ENCODE measurements at regions not wholly inside any gene's neighbourhood (a gene's known extent, or its start where the extent isn't known, plus 50 kb on each side); places are given as distances from the start of the nearest gene placed in this dataset.

- no peaks in the 10 kb centered on the region for H3K4me1 ChIP-seq (ENCODE audit: insufficient read depth, low read length)
- POLR2A ChIA-PET = no interaction called here
- H4K20me1 ChIP-seq (ENCODE audit: insufficient read depth, low read length) = no peaks in the 10 kb centered on the region
- no peaks in the 10 kb centered on the region for H3K9me3 ChIP-seq (ENCODE audit: low read length)
- H3K79me2 ChIP-seq (ENCODE audit: insufficient read depth, low read length) = no peaks in the 10 kb centered on the region
- CTCF ChIA-PET (ENCODE audit: low intra/inter-chr PET ratio, low total read pairs) = no interaction called here
- H3K27ac ChIP-seq (ENCODE audit: extremely low read length, insufficient read depth, low read length) = no peak overlapping the region
- FAIRE-seq (no peak), ATAC-seq (no peak), DNase-seq (ENCODE audit: low spot score) (no peak)
- TF ChIP-seq ELF4 (CRISPR knock-in tag; IDR thresholded peaks at IDR 0.05; ENCODE audit: borderline replicate concordance) (no peak), NR1H2 (CRISPR knock-in tag; IDR thresholded peaks at IDR 0.05; ENCODE audit: borderline replicate concordance, low read depth) (no peak)
- no peaks in the 10 kb centered on the region; a peak in 1 of 5 replicates for H3K27me3 ChIP-seq (ENCODE audit: control insufficient read depth in 1 of 2, insufficient read depth in 2 of 2, low read length in 2 of 2)
- H3K36me3 ChIP-seq (replicated peaks in 1 of 2; ENCODE audit: control insufficient read depth in 1 of 2, insufficient read depth in 2 of 2, low read length in 2 of 2) = no peaks in the 10 kb centered on the region
- 11% methylated on average over 5 of the region's 6 CpGs for WGBS (ENCODE audit: low lambda C conversion rate)
- no TSS peak for BruUV-seq (replicated peaks)
- no peak overlapping the region for H2AFZ ChIP-seq (ENCODE audit: low read length)
- intact Hi-C loops (cut with micrococcal nuclease; ENCODE audit: unreplicated experiment) (no loop called here), in situ Hi-C loops (cut with HindIII; ENCODE audit: extremely low pct_ligation_motif_present, low pct_unique_long_range_greater_than_20kb) (no loop called here)
- H3K9ac ChIP-seq (ENCODE audit: insufficient read depth, low read depth, low read length) = no peak overlapping the region
- H3K4me2 ChIP-seq (ENCODE audit: low read depth, low read length) = no peak overlapping the region
- no peak overlapping the region for H3K4me3 ChIP-seq (replicated peaks in 1 of 3; ENCODE audit: insufficient read depth in 1 of 3, low read depth in 2 of 3, low read length in 3 of 3)
Measured at GRCh38 chr19:32186542-32187330, 158.7 kb upstream of the ZNF507 start.

- ATAC-seq (no peak), FAIRE-seq (no peak), DNase-seq (ENCODE audit: low spot score) (no peak)
- no TSS peak for BruUV-seq (replicated peaks)
- H2AFZ ChIP-seq (ENCODE audit: low read length) = no peak overlapping the region
- no peaks in the 10 kb centered on the region for H3K27me3 ChIP-seq (ENCODE audit: control insufficient read depth in 1 of 2, insufficient read depth in 2 of 2, low read length in 2 of 2)
- H3K4me3 ChIP-seq (replicated peaks in 1 of 3; ENCODE audit: insufficient read depth in 1 of 3, low read depth in 2 of 3, low read length in 3 of 3) = no peak overlapping the region
- POLR2A ChIA-PET = no interaction called here
- intact Hi-C loops (cut with micrococcal nuclease; ENCODE audit: unreplicated experiment) (no loop called here), in situ Hi-C loops (cut with HindIII; ENCODE audit: extremely low pct_ligation_motif_present, low pct_unique_long_range_greater_than_20kb) (no loop called here)
- H3K79me2 ChIP-seq (ENCODE audit: insufficient read depth, low read length) = no peaks in the 10 kb centered on the region
- CTCF ChIA-PET (ENCODE audit: low intra/inter-chr PET ratio, low total read pairs) = no interaction called here
- no peak for TF ChIP-seq HHEX (CRISPR knock-in tag; IDR thresholded peaks at IDR 0.05)
- TF ChIP-seq, protein P1, sequence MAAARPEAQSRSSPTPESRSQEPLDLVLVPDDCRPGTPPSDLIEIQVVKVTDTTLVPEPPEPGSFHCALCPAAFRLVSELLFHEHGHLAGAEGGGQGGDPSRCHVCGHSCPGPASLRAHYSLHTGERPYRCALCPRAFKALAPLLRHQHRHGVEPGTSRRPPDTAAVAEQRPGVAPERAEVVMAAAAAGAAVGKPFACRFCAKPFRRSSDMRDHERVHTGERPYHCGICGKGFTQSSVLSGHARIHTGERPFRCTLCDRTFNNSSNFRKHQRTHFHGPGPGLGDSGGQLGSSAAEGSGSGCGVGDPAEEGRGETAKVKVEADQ (CRISPR knock-in tag; IDR thresholded peaks at IDR 0.05; ENCODE audit: borderline replicate concordance) = no peak
- H3K27ac ChIP-seq (ENCODE audit: extremely low read length, insufficient read depth, low read length) = no peak overlapping the region
- H3K9ac ChIP-seq (ENCODE audit: insufficient read depth, low read depth, low read length) = no peak overlapping the region
- no peaks in the 10 kb centered on the region for H3K36me3 ChIP-seq (replicated peaks in 1 of 2; ENCODE audit: control insufficient read depth in 1 of 2, insufficient read depth in 2 of 2, low read length in 2 of 2)
- H3K9me3 ChIP-seq (ENCODE audit: low read length) = no peaks in the 10 kb centered on the region
- 0% methylated on average over 2 of the region's 2 CpGs for WGBS (ENCODE audit: low lambda C conversion rate)
- no peaks in the 10 kb centered on the region for H4K20me1 ChIP-seq (ENCODE audit: insufficient read depth, low read length)
- no peaks in the 10 kb centered on the region for H3K4me1 ChIP-seq (ENCODE audit: insufficient read depth, low read length)
- no peak overlapping the region for H3K4me2 ChIP-seq (ENCODE audit: low read depth, low read length)
Measured at GRCh38 chr19:32188921-32189320, 156.5 kb upstream of the ZNF507 start.

Data from HepG2 (cell line).